Suprapubic skin (tissue), 3 donors: ENCODE measurements at regions not wholly inside any gene's neighbourhood (a gene's known extent, or its start where the extent isn't known, plus 50 kb on each side); places are given as distances from the start of the nearest gene placed in this dataset.

Experiments used
- EP300 ChIP-seq: sonication (generic); formaldehyde crosslinking; IDR thresholded peaks from one replicate; pipeline ENCODE4 v1.6.1; 2017; ENCODE audit warnings: antibody characterized with exemption
- POLR2A ChIP-seq, 2 donors: fragments of 450-650 bp; IDR thresholded peaks; one replicate each; pipeline ENCODE4 v1.6.1; 2017; ENCODE audit warnings: antibody characterized with exemption in 2 of 2, mild to moderate bottlenecking in 2 of 2, moderate library complexity in 2 of 2
- TF ChIP-seq, protein P1 (sequence below), 2 donors: fragments of 200-600 bp in 1 of 2; fragments of 450-650 bp in 1 of 2; sonication (generic) in 1 of 2; IDR thresholded peaks; one replicate each; pipeline ENCODE4 v1.5.1; 2016 to 2019; ENCODE audit warnings: antibody characterized with exemption in 2 of 2, mild to moderate bottlenecking in 1 of 2, moderate library complexity in 1 of 2

DNA sequence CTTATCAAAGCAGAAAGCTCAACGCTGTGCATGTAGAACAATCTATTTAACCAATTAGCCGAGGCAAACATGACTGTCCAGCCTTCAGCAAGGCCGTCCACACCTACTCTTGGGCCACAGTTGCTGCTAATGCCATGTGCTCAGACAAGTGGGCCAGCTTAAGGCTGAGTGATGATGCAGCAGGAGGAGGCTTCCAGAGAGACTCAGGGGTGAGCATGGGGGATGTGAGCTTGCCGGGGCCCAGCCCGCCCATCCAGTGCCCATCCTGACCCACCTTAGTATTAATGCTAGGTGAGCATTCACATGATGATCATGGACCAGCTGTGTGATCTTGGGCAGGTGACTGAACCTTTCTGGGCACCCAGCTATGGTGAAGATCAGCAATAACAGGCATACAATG lies 150.1 kb downstream of the TPRA1 start:
- TF ChIP-seq, protein P1, sequence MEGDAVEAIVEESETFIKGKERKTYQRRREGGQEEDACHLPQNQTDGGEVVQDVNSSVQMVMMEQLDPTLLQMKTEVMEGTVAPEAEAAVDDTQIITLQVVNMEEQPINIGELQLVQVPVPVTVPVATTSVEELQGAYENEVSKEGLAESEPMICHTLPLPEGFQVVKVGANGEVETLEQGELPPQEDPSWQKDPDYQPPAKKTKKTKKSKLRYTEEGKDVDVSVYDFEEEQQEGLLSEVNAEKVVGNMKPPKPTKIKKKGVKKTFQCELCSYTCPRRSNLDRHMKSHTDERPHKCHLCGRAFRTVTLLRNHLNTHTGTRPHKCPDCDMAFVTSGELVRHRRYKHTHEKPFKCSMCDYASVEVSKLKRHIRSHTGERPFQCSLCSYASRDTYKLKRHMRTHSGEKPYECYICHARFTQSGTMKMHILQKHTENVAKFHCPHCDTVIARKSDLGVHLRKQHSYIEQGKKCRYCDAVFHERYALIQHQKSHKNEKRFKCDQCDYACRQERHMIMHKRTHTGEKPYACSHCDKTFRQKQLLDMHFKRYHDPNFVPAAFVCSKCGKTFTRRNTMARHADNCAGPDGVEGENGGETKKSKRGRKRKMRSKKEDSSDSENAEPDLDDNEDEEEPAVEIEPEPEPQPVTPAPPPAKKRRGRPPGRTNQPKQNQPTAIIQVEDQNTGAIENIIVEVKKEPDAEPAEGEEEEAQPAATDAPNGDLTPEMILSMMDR (IDR thresholded peaks at IDR 0.05): no peak
- TF ChIP-seq POLR2A (IDR thresholded peaks at IDR 0.05) (no peak), EP300 (no peak)
